ENCODE measurements at regions not wholly inside any gene's neighbourhood (a gene's known extent, or its start where the extent isn't known, plus 50 kb on each side); places are given as distances from the start of the nearest gene placed in this dataset.

DNA sequence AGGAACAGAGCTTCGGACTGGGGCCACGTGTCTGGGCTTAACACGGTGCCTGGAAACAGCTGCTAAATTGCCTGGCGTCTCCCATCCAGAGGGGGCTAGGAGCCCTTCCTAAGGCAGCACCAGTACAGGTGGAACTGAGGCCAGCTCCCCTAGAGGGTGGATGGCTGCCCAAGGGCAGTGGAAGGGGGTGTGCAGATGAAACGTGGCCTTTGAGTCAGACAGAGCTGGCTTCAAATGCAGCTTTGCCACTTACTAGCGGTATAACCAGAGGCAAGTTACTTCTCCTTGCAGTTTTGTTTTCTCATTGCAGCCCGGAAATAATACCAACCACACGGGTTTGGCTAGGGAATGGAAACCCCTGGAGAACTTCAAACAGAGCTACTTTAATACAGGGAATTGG lies 59.3 kb upstream of the SLC24A4 start:
- TF ChIP-seq ZNF75A (CRISPR knock-in tag; IDR thresholded peaks at IDR 0.05) (no peak), SMARCA5 (IDR thresholded peaks at IDR 0.05) (no peak), STAG1 (CRISPR knock-in tag; IDR thresholded peaks at IDR 0.05; ENCODE audit: borderline replicate concordance) (no peak), MIER1 (IDR thresholded peaks at IDR 0.05; ENCODE audit: low read depth) (no peak), SAFB (IDR thresholded peaks at IDR 0.05; ENCODE audit: borderline replicate concordance, low read depth, low read length) (no peak), MAFK (IDR thresholded peaks at IDR 0.05; ENCODE audit: low read length) (no peak)
- Histone ChIP-seq H2AFZ (ENCODE audit: low read depth, low read length) (no peak overlapping the region), H3K4me3 (no peak overlapping the region), H3K9me3 (replicated peaks; ENCODE audit: control insufficient read depth, insufficient read depth, low read depth, low read length) (no peaks in the 10 kb centered on the region), H3K4me1 (replicated peaks in 1 of 2; ENCODE audit: control insufficient read depth in 2 of 2, insufficient read depth in 2 of 2, low read length in 2 of 2) (no peaks in the 10 kb centered on the region), H3K27ac (ENCODE audit: extremely low read depth, low read depth, low read length) (no peak overlapping the region), H3K27me3 (ENCODE audit: control insufficient read depth in 2 of 2, insufficient read depth in 2 of 2, low read length in 2 of 2) (peaks cover 0 to 7% of the 10 kb centered on the region in 2 experiments; a peak in 2 of 5 replicates), H3K79me2 (ENCODE audit: control insufficient read depth, insufficient read depth, low read length) (no peaks in the 10 kb centered on the region), H3K4me2 (ENCODE audit: insufficient read depth, low read length) (no peak overlapping the region), H3K9ac (ENCODE audit: insufficient read depth in 1 of 2, low read depth in 2 of 2, low read length in 2 of 2) (no peak overlapping the region), H3K9me1 (ENCODE audit: control insufficient read depth, insufficient read depth, low read length) (no peaks in the 10 kb centered on the region), H4K20me1 (replicated peaks; ENCODE audit: control insufficient read depth, insufficient read depth, low read length) (no peaks in the 10 kb centered on the region; the same call in 1 of the 2 replicates), H3K36me3 (ENCODE audit: control insufficient read depth, insufficient read depth, low read length) (no peaks in the 10 kb centered on the region)
- no TSS peak for BruUV-seq (replicated peaks)
- in situ Hi-C loops (cut with MboI): no loop called here
- CTCF ChIA-PET (ENCODE audit: low intra/inter-chr PET ratio): no interaction called here
- no peak for ATAC-seq
- no peak for FAIRE-seq
- POLR2A ChIA-PET: interaction anchor here (0.5 to 0.7 kb wide), 3 partner anchors 24 to 426 kb away, joined by 3 read pairs; no protein-coding TSS in a partner anchor
- no peak for DNase-seq (ENCODE audit: extremely low read depth in 1 of 4, low spot score in 3 of 4)
- intact Hi-C loops (cut with micrococcal nuclease): no loop called here
- 1% methylated on average over 8 of the region's 8 CpGs for WGBS (ENCODE audit: insufficient coverage, low coverage, missing lambda C conversion rate)

GRCh38 chr14:92264195-92264594 lies 58.8 kb upstream of the SLC24A4 start:
- H3K9ac ChIP-seq (ENCODE audit: insufficient read depth in 1 of 2, low read depth in 2 of 2, low read length in 2 of 2): no peak overlapping the region
- no peak overlapping the region for H2AFZ ChIP-seq (ENCODE audit: low read depth, low read length)
- BruUV-seq (replicated peaks): no TSS peak
- intact Hi-C loops (cut with micrococcal nuclease): no loop called here
- POLR2A ChIA-PET: interaction anchor here (0.5 to 0.6 kb wide), 2 partner anchors 23 to 426 kb away, joined by 3 read pairs; no protein-coding TSS in a partner anchor
- ATAC-seq (no peak), FAIRE-seq (no peak), DNase-seq (ENCODE audit: extremely low read depth in 1 of 4, low spot score in 3 of 4) (no peak)
- H3K9me3 ChIP-seq (replicated peaks; ENCODE audit: control insufficient read depth, insufficient read depth, low read depth, low read length): no peaks in the 10 kb centered on the region
- H4K20me1 ChIP-seq (replicated peaks; ENCODE audit: control insufficient read depth, insufficient read depth, low read length): no peaks in the 10 kb centered on the region; the same call in 1 of the 2 replicates
- H3K27ac ChIP-seq (ENCODE audit: extremely low read depth, low read depth, low read length): no peak overlapping the region
- H3K4me1 ChIP-seq (replicated peaks in 1 of 2; ENCODE audit: control insufficient read depth in 2 of 2, insufficient read depth in 2 of 2, low read length in 2 of 2): no peaks in the 10 kb centered on the region
- H3K9me1 ChIP-seq (ENCODE audit: control insufficient read depth, insufficient read depth, low read length): no peaks in the 10 kb centered on the region
- no peaks in the 10 kb centered on the region for H3K79me2 ChIP-seq (ENCODE audit: control insufficient read depth, insufficient read depth, low read length)
- CTCF ChIA-PET (ENCODE audit: low intra/inter-chr PET ratio): no interaction called here
- no peaks in the 10 kb centered on the region for H3K36me3 ChIP-seq (ENCODE audit: control insufficient read depth, insufficient read depth, low read length)
- no peak overlapping the region for H3K4me3 ChIP-seq
- in situ Hi-C loops (cut with MboI): no loop called here
- no peak overlapping the region for H3K4me2 ChIP-seq (ENCODE audit: insufficient read depth, low read length)
- H3K27me3 ChIP-seq (ENCODE audit: control insufficient read depth in 2 of 2, insufficient read depth in 2 of 2, low read length in 2 of 2): peaks cover 0 to 7% of the 10 kb centered on the region in 2 experiments; a peak in 2 of 5 replicates
- WGBS (ENCODE audit: insufficient coverage, low coverage, missing lambda C conversion rate): 0% methylated on average over 3 of the region's 7 CpGs
- TF ChIP-seq IRF9 (tag; IDR thresholded peaks at IDR 0.05) (no peak), MBD1 (CRISPR knock-in tag; IDR thresholded peaks at IDR 0.05) (no peak), BRF1 (IDR thresholded peaks at IDR 0.05; ENCODE audit: borderline replicate concordance, extremely low read depth, insufficient read length) (no peak), ETS2 (tag; IDR thresholded peaks at IDR 0.05; ENCODE audit: borderline replicate concordance, poor library complexity, severe bottlenecking) (no peak), POLR2B (IDR thresholded peaks at IDR 0.05; ENCODE audit: low read depth, partially characterized antibody) (no peak), VEZF1 (CRISPR knock-in tag; IDR thresholded peaks at IDR 0.05) (no peak), OTX1 (CRISPR knock-in tag; IDR thresholded peaks at IDR 0.05) (no peak), GTF2F1 (IDR thresholded peaks at IDR 0.05; ENCODE audit: low read depth, low read length) (no peak)

Data from K562 (cell line).